IMR-90 (cell line): ENCODE measurements at regions not wholly inside any gene's neighbourhood (a gene's known extent, or its start where the extent isn't known, plus 50 kb on each side); places are given as distances from the start of the nearest gene placed in this dataset.

Experiments
- ATAC-seq: fragments of 200-7000 bp; cut with Tn5 transposase; 2 replicates; pipeline ENCODE4 v1.9.1; 2020; ENCODE audit warnings: low read depth, mild to moderate bottlenecking, moderate library complexity
- BruUV-seq: library from RNA; stranded (reverse); fragments of 400-500 nt; replicated peaks from 2 replicates; lab custom pipeline; 2021; lab: Mats Ljungman, UMichigan
- CTCF ChIA-PET: fragments of 300-600 bp; formaldehyde crosslinking; extraction: SDS; loops from one replicate; lab custom pipeline; 2021; ENCODE audit warnings: antibody characterized with exemption; lab: Yijun Ruan, JAX
- POLR2A ChIA-PET: fragments of 300-600 bp; sonication (Branson Sonifier 250); formaldehyde crosslinking; loops from one replicate; lab custom pipeline; 2022; ENCODE audit warnings: antibody characterized with exemption; ENCODE audit not compliant: unreplicated experiment; lab: Charles Lee
- DNase-seq: peaks from one replicate; pipeline ENCODE4 v3.0.0; 2013
- H2AFZ ChIP-seq: replicated peaks from 2 replicates; pipeline ENCODE3; 2013; ENCODE audit warnings: low read length, mild to moderate bottlenecking; ENCODE audit not compliant: poor library complexity
- H2AK5ac ChIP-seq: 2 replicates; pipeline ENCODE4 v1.6.1; 2013; ENCODE audit warnings: low read depth, low read length, inconsistent platforms
- H2AK9ac ChIP-seq: replicated peaks from 2 replicates; pipeline ENCODE3; 2013; ENCODE audit warnings: mild to moderate bottlenecking, low read depth, low read length, moderate library complexity; ENCODE audit not compliant: poor library complexity
- H2BK120ac ChIP-seq: 2 replicates; pipeline ENCODE4 v1.6.1; 2013; ENCODE audit warnings: low read depth, low read length, inconsistent platforms
- H2BK15ac ChIP-seq: 3 replicates; pipeline ENCODE4 v1.6.1; 2013; ENCODE audit warnings: low read depth, low read length, inconsistent platforms
- H2BK20ac ChIP-seq: 2 replicates; pipeline ENCODE4 v1.6.1; 2013; ENCODE audit warnings: low read depth, mild to moderate bottlenecking, inconsistent platforms, low read length, moderate library complexity
- H2BK5ac ChIP-seq: 2 replicates; pipeline ENCODE4 v1.6.1; 2013; ENCODE audit warnings: mild to moderate bottlenecking, low read depth, low read length, inconsistent platforms; ENCODE audit not compliant: poor library complexity, severe bottlenecking
- H3K14ac ChIP-seq: replicated peaks from 2 replicates; pipeline ENCODE4 v1.6.1; 2013; ENCODE audit warnings: low read depth, low read length, inconsistent platforms
- H3K18ac ChIP-seq: 2 replicates; pipeline ENCODE4 v1.6.1; 2013; ENCODE audit warnings: low read depth, low read length, control low read depth
- H3K23ac ChIP-seq: 2 replicates; pipeline ENCODE4 v1.6.1; 2013; ENCODE audit warnings: low read depth, low read length, inconsistent platforms
- H3K27ac ChIP-seq: 2 replicates; pipeline ENCODE4 v1.5.1; 2013; ENCODE audit warnings: mild to moderate bottlenecking, control low read depth, low read length; ENCODE audit not compliant: insufficient read depth
- H3K27me3 ChIP-seq: 2 replicates; pipeline ENCODE4 v1.6.1; 2013; ENCODE audit warnings: low read length; ENCODE audit not compliant: control insufficient read depth, insufficient read depth
- H3K36me3 ChIP-seq: 2 replicates; pipeline ENCODE4 v1.6.1; 2013; ENCODE audit warnings: low read length, mixed read lengths; ENCODE audit not compliant: control insufficient read depth, insufficient read depth
- H3K4ac ChIP-seq: 2 replicates; pipeline ENCODE4 v1.6.1; 2013; ENCODE audit warnings: low read depth, low read length, inconsistent platforms
- H3K4me1 ChIP-seq: 2 replicates; pipeline ENCODE4 v1.6.1; 2013; ENCODE audit warnings: low read length, mixed read lengths; ENCODE audit not compliant: control insufficient read depth, insufficient read depth
- H3K4me2 ChIP-seq: 2 replicates; pipeline ENCODE4 v1.6.1; 2013; ENCODE audit warnings: low read depth, mild to moderate bottlenecking, control low read depth, low read length, moderate library complexity
- H3K4me3 ChIP-seq: 2 replicates; pipeline ENCODE4 v1.5.1; 2013; ENCODE audit warnings: low read depth, mild to moderate bottlenecking, control low read depth, low read length, moderate library complexity; ENCODE audit not compliant: insufficient read depth
- H3K56ac ChIP-seq: 2 replicates; pipeline ENCODE4 v1.6.1; 2013; ENCODE audit warnings: low read length, inconsistent platforms; ENCODE audit not compliant: insufficient read depth; ENCODE audit errors: extremely low read depth
- H3K79me1 ChIP-seq, 2 experiments: 2 replicates each; pipeline ENCODE4 v1.6.1; 2013; ENCODE audit warnings: low read length in 2 of 2, inconsistent platforms in 1 of 2, low read depth in 1 of 2
- H3K9ac ChIP-seq: 2 replicates; pipeline ENCODE4 v1.6.1; 2013; ENCODE audit warnings: low read depth, low read length, control low read depth
- H3K9me1 ChIP-seq: 2 replicates; pipeline ENCODE4 v1.6.1; 2013; ENCODE audit warnings: low read length, inconsistent platforms; ENCODE audit not compliant: insufficient read depth
- H3K9me3 ChIP-seq: 2 replicates; pipeline ENCODE4 v1.6.1; 2013; ENCODE audit warnings: low read length; ENCODE audit not compliant: control insufficient read depth, insufficient read depth
- H4K20me1 ChIP-seq: 2 replicates; pipeline ENCODE4 v1.6.1; 2013; ENCODE audit warnings: low read length, inconsistent platforms; ENCODE audit not compliant: insufficient read depth
- H4K5ac ChIP-seq: 2 replicates; pipeline ENCODE4 v1.6.1; 2013; ENCODE audit warnings: mild to moderate bottlenecking, low read depth, low read length, control low read depth
- H4K8ac ChIP-seq, 2 experiments: 2 replicates each; pipeline ENCODE4 v1.6.1; 2013; ENCODE audit warnings: low read depth in 2 of 2, low read length in 2 of 2, control low read depth in 1 of 2, inconsistent platforms in 1 of 2
- H4K91ac ChIP-seq: 2 replicates; pipeline ENCODE4 v1.6.1; 2013; ENCODE audit warnings: low read depth, low read length, inconsistent platforms; ENCODE audit not compliant: insufficient read depth
- BHLHE40 ChIP-seq: fragments of 150-350 bp; IDR thresholded peaks from 2 replicates; pipeline ENCODE4 v1.6.1; 2016; ENCODE audit warnings: mild to moderate bottlenecking, low read depth, low read length
- CEBPB ChIP-seq: IDR thresholded peaks from 2 replicates; pipeline ENCODE4 v1.6.1; 2012; ENCODE audit warnings: low read depth, low read length, improper control_type of control experiment
- CHD1 ChIP-seq: IDR thresholded peaks from 2 replicates; pipeline ENCODE4 v1.6.1; 2012; ENCODE audit warnings: low read depth, low read length, improper control_type of control experiment
- CTCF ChIP-seq: conservative IDR thresholded peaks from 2 replicates; pipeline ENCODE4 v1.5.1; 2012; ENCODE audit warnings: mild to moderate bottlenecking, low read depth, low read length, improper control_type of control experiment
- ELK1 ChIP-seq: fragments of 150-350 bp; IDR thresholded peaks from 2 replicates; pipeline ENCODE4 v1.6.1; 2016; ENCODE audit warnings: low read depth, mild to moderate bottlenecking, low read length, moderate library complexity, borderline replicate concordance
- FOS ChIP-seq: fragments of 150-350 bp; IDR thresholded peaks from 2 replicates; pipeline ENCODE4 v1.6.1; 2016; ENCODE audit warnings: low read depth, low read length
- MAFK ChIP-seq: IDR thresholded peaks from 2 replicates; pipeline ENCODE4 v1.6.1; 2012; ENCODE audit warnings: low read depth, low read length, improper control_type of control experiment
- MAZ ChIP-seq: IDR thresholded peaks from 2 replicates; pipeline ENCODE4 v1.6.1; 2012; ENCODE audit warnings: low read depth, mild to moderate bottlenecking, low read length, improper control_type of control experiment, moderate library complexity, borderline replicate concordance
- MXI1 ChIP-seq: IDR thresholded peaks from 2 replicates; pipeline ENCODE4 v1.6.1; 2012; ENCODE audit warnings: low read depth, mild to moderate bottlenecking, low read length, moderate library complexity, borderline replicate concordance
- NFE2L2 ChIP-seq: fragments of 150-350 bp; IDR thresholded peaks from 2 replicates; pipeline ENCODE4 v1.6.1; 2016; ENCODE audit warnings: low read depth, mild to moderate bottlenecking, low read length
- POLR2A ChIP-seq: IDR thresholded peaks from 2 replicates; pipeline ENCODE4 v1.6.1; 2012; ENCODE audit warnings: mild to moderate bottlenecking, low read depth, low read length
- RAD21 ChIP-seq: IDR thresholded peaks from 2 replicates; pipeline ENCODE4 v1.6.1; 2012; ENCODE audit warnings: low read length, improper control_type of control experiment
- RCOR1 ChIP-seq: IDR thresholded peaks from 2 replicates; pipeline ENCODE4 v1.6.1; 2012; ENCODE audit warnings: mild to moderate bottlenecking, low read length, improper control_type of control experiment; ENCODE audit not compliant: insufficient replicate concordance
- RFX5 ChIP-seq: IDR thresholded peaks from 2 replicates; pipeline ENCODE4 v1.8.0; 2012; ENCODE audit warnings: low read depth, mild to moderate bottlenecking, low read length, moderate library complexity
- SMC3 ChIP-seq: fragments of 150-350 bp; IDR thresholded peaks from 2 replicates; pipeline ENCODE4 v1.6.1; 2016; ENCODE audit warnings: low read depth, mild to moderate bottlenecking, antibody characterized with exemption, low read length, moderate library complexity
- USF2 ChIP-seq: fragments of 150-350 bp; IDR thresholded peaks from 2 replicates; pipeline ENCODE4 v1.6.1; 2017; ENCODE audit warnings: mild to moderate bottlenecking, antibody characterized with exemption, low read length, low read depth
- WGBS, 2 experiments: methylation state at CpG; one replicate each; pipeline versions ENCODE4 v1.1.5 to v1.1.7; 2013; ENCODE audit warnings: missing lambda C conversion rate in 2 of 2; ENCODE audit not compliant: insufficient read length in 1 of 2; ENCODE audit errors: extremely low coverage in 2 of 2; 5-methylcytosine and 5-hydroxymethylcytosine counted together
- dilution Hi-C: fragments of 300-500 bp; cut with HindIII; formaldehyde crosslinking; loops from one replicate; pipeline ENCODE4 v1.14.3; 2018; ENCODE audit warnings: low sequenced_read_pairs; ENCODE audit not compliant: unreplicated experiment
- in situ Hi-C: fragments of 300-500 bp; cut with MboI; formaldehyde crosslinking; loops from 3 replicates; pipeline ENCODE4 v1.14.3; 2019; ENCODE audit warnings: low sequenced_read_pairs, inconsistent platforms, mixed read lengths
- intact Hi-C: fragments of 100-400 bp; cut with micrococcal nuclease; formaldehyde crosslinking; loops from 2 replicates; pipeline ENCODE4 v1.10.0; 2022

- dilution Hi-C loops (no loop called here), in situ Hi-C loops (no loop called here), intact Hi-C loops (no loop called here)
- H3K23ac ChIP-seq, result no peak overlapping the region
- H3K4me2 ChIP-seq, result no peak overlapping the region
- H3K9ac ChIP-seq, result no peak overlapping the region
- H3K79me1 ChIP-seq, result no peaks in the 10 kb centered on the region
- no peak overlapping the region for H2BK5ac ChIP-seq
- no peak overlapping the region for H4K5ac ChIP-seq
- BruUV-seq, result no TSS peak
- H2BK120ac ChIP-seq, result no peak overlapping the region
- ATAC-seq, result no peak
- H3K14ac ChIP-seq, result no peak overlapping the region
- H3K18ac ChIP-seq, result no peak overlapping the region
- no peaks in the 10 kb centered on the region for H3K27me3 ChIP-seq
- no peak overlapping the region for H2BK15ac ChIP-seq
- H4K20me1 ChIP-seq, result no peaks in the 10 kb centered on the region
- H3K27ac ChIP-seq, result no peak overlapping the region
- H4K91ac ChIP-seq, result no peak overlapping the region
- H2AFZ ChIP-seq, result no peak overlapping the region
- no peak overlapping the region for H2BK20ac ChIP-seq
- no peaks in the 10 kb centered on the region for H3K9me1 ChIP-seq
- peaks cover 3% of the 10 kb centered on the region for H3K9me3 ChIP-seq
- no peak for TF ChIP-seq CEBPB
- no peak for TF ChIP-seq MXI1
- TF ChIP-seq MAFK, result no peak
- no peak for TF ChIP-seq CHD1
- no peak for TF ChIP-seq RFX5
- no peak for TF ChIP-seq MAZ
- no peak for TF ChIP-seq USF2
- no peak for TF ChIP-seq BHLHE40
- TF ChIP-seq CTCF, result no peak
- no peak for TF ChIP-seq NFE2L2
- TF ChIP-seq FOS, result no peak
- no peak for TF ChIP-seq POLR2A
- TF ChIP-seq ELK1, result no peak
- TF ChIP-seq SMC3, result no peak
- TF ChIP-seq RAD21, result no peak
- TF ChIP-seq RCOR1, result no peak
- CTCF ChIA-PET, result no interaction called here
- 60% methylated on average over 1 of the region's 3 CpGs; no CpG with 5 or more reads in 1 of the 2 experiments for WGBS, 2 experiments
- no peak overlapping the region for H3K4ac ChIP-seq
- no peak overlapping the region for H2AK5ac ChIP-seq
- H3K4me3 ChIP-seq, result no peak overlapping the region
- no peak overlapping the region for H2AK9ac ChIP-seq
- no peaks in the 10 kb centered on the region for H3K36me3 ChIP-seq
- no peak overlapping the region for H3K56ac ChIP-seq
- H4K8ac ChIP-seq, result no peak overlapping the region
- POLR2A ChIA-PET, result no interaction called here
- no peak for DNase-seq
- H3K4me1 ChIP-seq, result no peaks in the 10 kb centered on the region
These were observed 134.8 kb upstream of the ADAMTS16 start for GRCh38 chr5:5005353-5005752.
